Large intestine (tissue), 3 donors: ENCODE measurements at regions not wholly inside any gene's neighbourhood (a gene's known extent, or its start where the extent isn't known, plus 50 kb on each side); places are given as distances from the start of the nearest gene placed in this dataset.

ENCODE experiments used
- DNase-seq, 2 donors: peaks; one replicate each; pipeline versions ENCODE4 v3.0.0 to v3.0.0-alpha.2; 2013
- H3K27ac ChIP-seq: one replicate; pipeline ENCODE4 v1.5.1; 2013; ENCODE audit warnings: low read length
- H3K27me3 ChIP-seq: 2 replicates; pipeline ENCODE4 v1.6.1; 2013; ENCODE audit warnings: low read length; ENCODE audit not compliant: control insufficient read depth, insufficient read depth
- H3K36me3 ChIP-seq: 2 replicates; pipeline ENCODE4 v1.6.1; 2013; ENCODE audit warnings: low read length; ENCODE audit not compliant: control insufficient read depth, insufficient read depth
- H3K4me1 ChIP-seq: one replicate; pipeline ENCODE4 v1.6.1; 2013; ENCODE audit warnings: low read length; ENCODE audit not compliant: control insufficient read depth, insufficient read depth
- H3K4me3 ChIP-seq: one replicate; pipeline ENCODE4 v1.5.1; 2013; ENCODE audit warnings: low read length
- H3K9me3 ChIP-seq: one replicate; pipeline ENCODE4 v1.6.1; 2013; ENCODE audit warnings: mild to moderate bottlenecking, low read depth, low read length, moderate library complexity; ENCODE audit not compliant: control insufficient read depth
- WGBS: methylation state at CpG from one replicate; pipeline ENCODE4 v1.1.5; 2013; ENCODE audit warnings: low lambda C conversion rate; ENCODE audit not compliant: insufficient coverage; 5-methylcytosine and 5-hydroxymethylcytosine counted together

- H3K9me3 ChIP-seq, result no peaks in the 10 kb centered on the region
- no peaks in the 10 kb centered on the region for H3K36me3 ChIP-seq
- no peaks in the 10 kb centered on the region for H3K27me3 ChIP-seq
- H3K4me3 ChIP-seq, result no peak overlapping the region
- no peak for DNase-seq
- H3K27ac ChIP-seq, result no peak overlapping the region
- H3K4me1 ChIP-seq, result no peaks in the 10 kb centered on the region
- WGBS, result 100% methylated on average over 2 of the region's 3 CpGs
These were observed 108.3 kb upstream of the GADL1 start for GRCh38 chr3:31002730-31003129.

DNA sequence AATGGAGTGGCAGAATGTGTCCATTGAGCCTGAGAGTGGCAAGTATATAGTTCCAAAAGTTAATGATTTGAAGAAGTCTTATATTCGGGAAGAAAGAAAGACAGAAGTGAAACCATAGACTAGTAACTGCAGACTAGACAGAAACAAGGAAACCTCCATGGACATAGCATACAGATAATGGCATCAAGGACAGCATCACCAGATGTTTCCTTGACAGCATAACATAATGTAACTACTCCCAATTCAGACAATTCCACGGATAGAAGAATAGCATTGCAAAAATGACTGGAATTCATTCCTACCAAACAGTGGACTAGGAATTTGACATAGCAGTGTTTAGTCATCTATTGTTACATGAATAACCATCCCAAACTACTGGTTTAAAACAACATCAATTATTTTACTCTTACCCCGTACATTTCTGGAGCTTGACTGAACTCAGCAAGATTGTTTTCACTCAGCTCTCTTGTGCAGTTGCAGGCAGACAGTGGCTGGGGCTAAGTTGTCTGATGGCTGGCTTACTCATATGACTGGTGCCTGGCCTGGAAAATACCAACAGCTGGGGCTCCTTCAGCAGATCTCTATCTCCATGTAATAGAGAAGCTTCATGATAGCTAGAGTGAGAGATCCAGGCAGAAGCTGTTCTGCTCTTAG is 109.7 kb upstream of the GADL1 start:
- Histone ChIP-seq H3K27ac (no peak overlapping the region), H3K9me3 (no peaks in the 10 kb centered on the region), H3K36me3 (no peaks in the 10 kb centered on the region), H3K27me3 (no peaks in the 10 kb centered on the region), H3K4me1 (no peaks in the 10 kb centered on the region), H3K4me3 (no peak overlapping the region)
- WGBS, result 49% methylated on average over 2 of the region's 3 CpGs
- DNase-seq, result peak; percentile 11 to 18

GRCh38 chr3:31008994-31009393 is 114.5 kb upstream of the GADL1 start:
- DNase-seq, result no peak
- H3K4me3 ChIP-seq, result no peak overlapping the region
- H3K27me3 ChIP-seq, result no peaks in the 10 kb centered on the region
- H3K36me3 ChIP-seq, result no peaks in the 10 kb centered on the region
- H3K9me3 ChIP-seq, result no peaks in the 10 kb centered on the region
- H3K4me1 ChIP-seq, result no peaks in the 10 kb centered on the region
- H3K27ac ChIP-seq, result no peak overlapping the region

GRCh38 chr3:31009881-31010280 is 115.4 kb upstream of the GADL1 start:
- no peaks in the 10 kb centered on the region for H3K4me1 ChIP-seq
- H3K27ac ChIP-seq, result no peak overlapping the region
- H3K27me3 ChIP-seq, result no peaks in the 10 kb centered on the region
- no peaks in the 10 kb centered on the region for H3K36me3 ChIP-seq
- no peak overlapping the region for H3K4me3 ChIP-seq
- peak in 1 of 2 donors; percentile 37 for DNase-seq
- H3K9me3 ChIP-seq, result no peaks in the 10 kb centered on the region

GRCh38 chr3:31010491-31010890 is 116.0 kb upstream of the GADL1 start:
- Histone ChIP-seq H3K27me3 (no peaks in the 10 kb centered on the region), H3K27ac (no peak overlapping the region), H3K4me3 (no peak overlapping the region), H3K4me1 (no peaks in the 10 kb centered on the region), H3K36me3 (no peaks in the 10 kb centered on the region), H3K9me3 (no peaks in the 10 kb centered on the region)
- 80% methylated on average over 1 of the region's 2 CpGs for WGBS
- no peak for DNase-seq

DNA sequence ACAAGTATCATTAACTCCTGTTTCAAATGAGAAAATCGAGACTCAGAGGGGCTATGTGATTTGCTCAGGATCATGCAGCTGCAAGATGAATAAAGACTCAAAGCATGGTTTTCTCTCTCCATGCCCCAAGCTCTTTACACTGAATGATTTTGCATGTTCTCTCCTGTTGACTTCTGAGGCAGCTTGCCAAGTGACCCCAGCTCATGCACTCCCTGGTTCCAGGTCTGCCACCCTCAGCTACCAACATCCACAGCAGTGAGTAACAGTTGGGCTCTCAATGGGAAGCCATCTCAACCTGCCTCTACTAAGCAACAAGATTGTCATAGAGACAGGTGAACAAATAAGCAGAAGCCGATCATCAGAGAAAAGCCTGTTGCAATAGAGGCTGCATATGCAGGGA is 116.9 kb upstream of the GADL1 start:
- no peaks in the 10 kb centered on the region for H3K36me3 ChIP-seq
- DNase-seq, result no peak

DNA sequence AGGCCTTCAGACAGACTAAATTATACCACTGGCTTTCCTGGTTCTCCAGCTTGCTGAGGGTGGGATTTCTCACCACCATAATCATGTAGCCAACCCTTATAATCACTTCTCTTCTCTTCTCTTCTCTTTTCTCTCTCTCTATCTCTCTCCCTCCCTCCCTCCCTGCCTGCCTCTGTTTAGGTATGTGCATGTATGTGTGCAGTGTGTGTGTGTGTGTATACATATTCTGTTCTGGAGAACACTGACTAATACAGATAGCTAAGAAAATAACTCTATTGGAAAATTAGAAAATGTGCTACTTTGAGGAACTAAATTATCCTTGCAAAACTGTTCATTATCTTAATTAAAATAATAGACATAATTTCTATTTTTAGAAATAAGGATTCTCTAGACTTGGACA is 118.6 kb upstream of the GADL1 start:
- H3K36me3 ChIP-seq, result no peaks in the 10 kb centered on the region
- H3K4me1 ChIP-seq, result no peaks in the 10 kb centered on the region
- H3K27me3 ChIP-seq, result no peaks in the 10 kb centered on the region
- H3K27ac ChIP-seq, result no peak overlapping the region
- DNase-seq, result no peak
- no peaks in the 10 kb centered on the region for H3K9me3 ChIP-seq
- no peak overlapping the region for H3K4me3 ChIP-seq

More for the DNA sequence above, 116.9 kb upstream of the GADL1 start:
- no peaks in the 10 kb centered on the region for H3K27me3 ChIP-seq
- no peaks in the 10 kb centered on the region for H3K9me3 ChIP-seq
- H3K4me1 ChIP-seq, result no peaks in the 10 kb centered on the region
- H3K4me3 ChIP-seq, result no peak overlapping the region
- WGBS, result no CpG with 5 or more reads among the region's 2 CpGs
- no peak overlapping the region for H3K27ac ChIP-seq

DNA sequence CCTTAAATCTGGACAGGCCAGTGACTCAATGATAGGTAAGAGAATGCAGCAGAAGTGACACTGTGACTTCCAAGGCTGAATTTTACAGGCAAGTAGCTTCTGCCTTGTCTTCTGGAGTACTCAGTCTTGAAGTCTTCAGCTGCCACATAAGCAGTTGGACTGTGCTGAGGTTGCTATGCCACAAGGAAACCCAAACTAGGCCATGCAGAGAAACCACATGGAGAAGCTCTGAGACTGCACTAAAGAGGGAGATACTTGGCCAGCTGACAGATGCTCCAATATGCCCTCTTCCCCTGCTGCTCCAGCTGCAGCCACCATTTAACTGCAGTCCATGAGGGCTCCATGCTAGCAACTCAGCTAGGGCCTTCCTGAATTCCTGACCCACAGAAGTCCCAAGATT is 119.4 kb upstream of the GADL1 start:
- no peak for DNase-seq
- Histone ChIP-seq H3K9me3 (no peaks in the 10 kb centered on the region), H3K27ac (no peak overlapping the region), H3K4me1 (no peaks in the 10 kb centered on the region), H3K36me3 (no peaks in the 10 kb centered on the region), H3K4me3 (no peak overlapping the region), H3K27me3 (no peaks in the 10 kb centered on the region)

GRCh38 chr3:31014317-31015040 is 120.0 kb upstream of the GADL1 start:
- no peaks in the 10 kb centered on the region for H3K27me3 ChIP-seq
- DNase-seq, result no peak
- H3K9me3 ChIP-seq, result no peaks in the 10 kb centered on the region
- 100% methylated on average over 2 of the region's 8 CpGs for WGBS
- no peak overlapping the region for H3K27ac ChIP-seq
- H3K4me1 ChIP-seq, result no peaks in the 10 kb centered on the region
- no peaks in the 10 kb centered on the region for H3K36me3 ChIP-seq
- no peak overlapping the region for H3K4me3 ChIP-seq

DNA sequence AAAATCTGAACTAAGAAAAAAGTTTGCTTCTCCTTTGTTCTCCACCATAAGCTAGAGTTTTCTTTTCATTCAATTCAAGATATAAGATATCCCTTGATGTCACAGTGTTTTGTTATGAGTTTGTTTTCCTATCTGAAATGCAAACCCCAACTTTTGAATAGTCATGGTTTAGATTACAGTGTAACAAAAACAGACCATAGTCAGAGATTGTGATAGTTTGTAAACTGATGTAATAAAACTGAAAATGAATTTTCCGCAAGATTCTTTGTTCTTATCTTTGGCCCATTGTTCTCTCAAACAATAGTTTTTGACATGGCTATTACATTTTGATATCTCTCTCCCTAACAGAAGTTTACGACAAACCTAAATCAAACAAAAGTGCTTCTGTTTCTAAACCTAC is 121.7 kb upstream of the GADL1 start:
- Histone ChIP-seq H3K4me1 (no peaks in the 10 kb centered on the region), H3K4me3 (no peak overlapping the region), H3K9me3 (no peaks in the 10 kb centered on the region), H3K27me3 (no peaks in the 10 kb centered on the region), H3K27ac (no peak overlapping the region), H3K36me3 (no peaks in the 10 kb centered on the region)
- 100% methylated on average over 2 of the region's 2 CpGs for WGBS
- no peak for DNase-seq

DNA sequence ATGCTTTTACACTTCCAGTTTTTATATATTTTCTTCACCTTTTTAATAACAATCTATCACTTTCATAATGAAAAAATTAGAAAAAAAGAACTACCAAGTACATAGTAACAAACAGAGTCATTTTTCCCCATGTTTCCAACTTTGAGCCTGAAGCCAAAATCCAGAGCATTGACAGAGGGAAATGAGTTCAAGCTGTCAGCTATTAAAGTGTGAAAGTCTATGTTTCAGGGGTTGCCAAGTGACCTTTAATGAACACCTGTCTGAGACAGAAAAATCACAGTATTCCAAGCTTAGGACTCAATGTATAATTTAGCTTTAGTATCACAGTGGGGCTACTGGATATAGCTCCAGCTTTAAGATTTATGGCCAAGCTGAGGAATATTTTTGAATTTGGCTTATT is 128.3 kb upstream of the GADL1 start:
- DNase-seq, result no peak
- Histone ChIP-seq H3K27ac (no peak overlapping the region), H3K4me3 (no peak overlapping the region)

More for the DNA sequence above, 128.3 kb upstream of the GADL1 start:
- H3K4me1 ChIP-seq, result no peaks in the 10 kb centered on the region
- H3K36me3 ChIP-seq, result no peaks in the 10 kb centered on the region
- H3K9me3 ChIP-seq, result no peaks in the 10 kb centered on the region
- H3K27me3 ChIP-seq, result no peaks in the 10 kb centered on the region
